Muscle of leg (tissue), 3 donors: ENCODE measurements at regions not wholly inside any gene's neighbourhood (a gene's known extent, or its start where the extent isn't known, plus 50 kb on each side); places are given as distances from the start of the nearest gene placed in this dataset.

Experiments used
- DNase-seq: peaks from one replicate; pipeline ENCODE4 v3.0.0; 2013
- H3K27ac ChIP-seq: one replicate; pipeline ENCODE4 v1.5.1; 2013; ENCODE audit warnings: mild to moderate bottlenecking, low read length, control low read depth
- H3K27me3 ChIP-seq: one replicate; pipeline ENCODE4 v1.6.1; 2013; ENCODE audit warnings: low read length; ENCODE audit not compliant: control insufficient read depth, insufficient read depth
- H3K36me3 ChIP-seq: one replicate; pipeline ENCODE4 v1.6.1; 2013; ENCODE audit warnings: low read length; ENCODE audit not compliant: control insufficient read depth, insufficient read depth
- H3K4me1 ChIP-seq: one replicate; pipeline ENCODE4 v1.6.1; 2013; ENCODE audit warnings: low read length; ENCODE audit not compliant: control insufficient read depth, insufficient read depth
- H3K4me3 ChIP-seq: one replicate; pipeline ENCODE4 v1.5.1; 2013; ENCODE audit warnings: low read length, control low read depth
- H3K9me3 ChIP-seq: replicated peaks from 2 replicates; pipeline ENCODE4 v1.6.1; 2013; ENCODE audit warnings: low read depth, low read length; ENCODE audit not compliant: control insufficient read depth
- WGBS: methylation state at CpG from one replicate; pipeline ENCODE4 v1.1.5; 2013; ENCODE audit warnings: missing lambda C conversion rate; ENCODE audit not compliant: insufficient coverage; 5-methylcytosine and 5-hydroxymethylcytosine counted together

- no peak for DNase-seq
- H3K4me1 ChIP-seq: peaks cover 7% of the 10 kb centered on the region
- no peaks in the 10 kb centered on the region for H3K36me3 ChIP-seq
- WGBS: 82% methylated on average over 8 of the region's 10 CpGs
- H3K27ac ChIP-seq: no peak overlapping the region
- H3K9me3 ChIP-seq: no peaks in the 10 kb centered on the region
- H3K27me3 ChIP-seq: no peaks in the 10 kb centered on the region
- no peak overlapping the region for H3K4me3 ChIP-seq
Observed at GRCh38 chr2:239673641-239674040, 272.8 kb upstream of the HDAC4 start.

DNA sequence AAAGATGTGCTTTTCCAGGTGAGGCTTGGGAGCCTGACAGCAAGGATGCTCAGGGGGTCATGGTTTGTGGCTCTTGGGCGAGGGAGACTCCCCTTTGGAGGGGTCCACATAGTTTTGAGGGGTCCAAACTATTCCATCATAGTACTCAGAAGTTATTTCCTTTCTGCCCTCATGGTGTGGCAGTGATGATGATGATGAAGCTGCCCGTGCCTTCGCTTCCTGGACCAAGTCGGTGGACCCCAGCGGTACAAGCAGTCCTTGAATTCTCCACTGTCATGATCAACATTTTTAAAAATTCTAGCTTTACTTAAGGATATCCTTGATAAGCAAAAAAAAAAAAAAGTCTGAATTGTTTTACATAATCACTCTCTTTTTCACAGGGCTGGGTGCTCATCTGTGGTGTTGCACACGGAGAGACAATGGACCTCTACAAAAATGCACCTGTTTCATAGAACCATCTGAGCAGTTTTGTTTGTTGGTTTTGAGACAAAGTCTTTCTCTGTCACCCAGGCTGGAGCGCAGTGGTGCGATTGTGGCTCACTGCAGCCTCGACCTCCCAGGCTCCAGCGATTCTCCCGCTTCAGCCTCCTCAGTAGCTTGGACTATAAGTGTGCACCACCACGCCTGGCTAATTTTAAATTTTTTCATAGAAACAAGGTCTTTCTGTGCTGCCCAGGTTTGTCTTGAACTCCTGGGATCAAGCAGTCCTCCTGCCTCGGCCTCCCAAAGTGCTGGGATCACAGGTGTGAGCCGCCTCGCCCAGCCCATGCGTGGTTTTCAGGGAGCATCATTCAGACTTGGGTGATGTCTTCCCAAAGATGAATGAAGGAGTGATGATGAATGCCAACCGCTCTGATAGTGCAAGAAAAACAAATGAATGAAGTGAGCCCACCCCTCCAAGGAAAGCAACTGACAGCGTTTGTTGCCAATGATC lies 271.4 kb upstream of the HDAC4 start:
- DNase-seq: no peak
- Histone ChIP-seq H3K27me3 (no peaks in the 10 kb centered on the region), H3K27ac (no peak overlapping the region), H3K36me3 (no peaks in the 10 kb centered on the region), H3K4me1 (peaks cover 7% of the 10 kb centered on the region), H3K4me3 (no peak overlapping the region), H3K9me3 (no peaks in the 10 kb centered on the region)
- WGBS: 94% methylated on average over 10 of the region's 18 CpGs

GRCh38 chr2:239671471-239671870 lies 270.7 kb upstream of the HDAC4 start:
- Histone ChIP-seq H3K4me3 (no peak overlapping the region), H3K27ac (no peak overlapping the region), H3K27me3 (peaks cover 2% of the 10 kb centered on the region), H3K36me3 (no peaks in the 10 kb centered on the region), H3K9me3 (no peaks in the 10 kb centered on the region), H3K4me1 (peaks cover 7% of the 10 kb centered on the region)
- DNase-seq: no peak
- 86% methylated on average over 4 of the region's 10 CpGs for WGBS

- Histone ChIP-seq H3K36me3 (no peaks in the 10 kb centered on the region), H3K9me3 (no peaks in the 10 kb centered on the region), H3K4me3 (no peak overlapping the region), H3K27ac (no peak overlapping the region), H3K27me3 (peaks cover 3% of the 10 kb centered on the region), H3K4me1 (peaks cover 4% of the 10 kb centered on the region)
- no peak for DNase-seq
- 80% methylated on average over 2 of the region's 7 CpGs for WGBS
Observed at GRCh38 chr2:239670463-239671120, 269.8 kb upstream of the HDAC4 start.

GRCh38 chr2:239669899-239670460 lies 269.2 kb upstream of the HDAC4 start:
- no peaks in the 10 kb centered on the region for H3K36me3 ChIP-seq
- no peak overlapping the region for H3K4me3 ChIP-seq
- H3K9me3 ChIP-seq: no peaks in the 10 kb centered on the region
- no peak overlapping the region for H3K27ac ChIP-seq
- no peak for DNase-seq
- peaks cover 4% of the 10 kb centered on the region for H3K4me1 ChIP-seq
- WGBS: 83% methylated on average over 15 of the region's 17 CpGs
- peaks cover 3% of the 10 kb centered on the region for H3K27me3 ChIP-seq

GRCh38 chr2:239669181-239669898 lies 268.5 kb upstream of the HDAC4 start:
- peaks cover 4% of the 10 kb centered on the region for H3K4me1 ChIP-seq
- 72% methylated on average over 9 of the region's 9 CpGs for WGBS
- H3K27ac ChIP-seq: no peak overlapping the region

DNA sequence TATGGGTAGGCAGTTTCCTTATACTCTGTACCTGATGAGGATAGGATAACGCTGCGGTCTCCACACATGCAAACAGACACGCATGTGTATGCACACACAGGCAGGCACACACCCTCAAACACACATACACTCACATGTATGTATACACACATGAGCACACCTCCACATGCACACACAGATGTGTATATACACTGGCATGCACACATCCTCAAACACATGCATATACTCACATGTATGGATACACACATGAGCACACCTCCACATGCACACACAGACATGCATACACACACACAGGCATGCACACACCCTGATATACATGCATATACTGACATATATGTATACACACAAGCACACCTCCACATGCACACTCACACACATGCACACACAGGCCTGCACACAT lies 267.8 kb upstream of the HDAC4 start:
- H3K36me3 ChIP-seq: no peaks in the 10 kb centered on the region
- H3K27ac ChIP-seq: no peak overlapping the region
- no peak for DNase-seq
- 100% methylated on average over 1 of the region's 3 CpGs for WGBS
- H3K4me1 ChIP-seq: peaks cover 2% of the 10 kb centered on the region
- no peaks in the 10 kb centered on the region for H3K9me3 ChIP-seq
- H3K27me3 ChIP-seq: peaks cover 3% of the 10 kb centered on the region
- no peak overlapping the region for H3K4me3 ChIP-seq

More at GRCh38 chr2:239669181-239669898, 268.5 kb upstream of the HDAC4 start:
- Histone ChIP-seq H3K4me3 (no peak overlapping the region), H3K9me3 (no peaks in the 10 kb centered on the region), H3K36me3 (no peaks in the 10 kb centered on the region), H3K27me3 (peaks cover 3% of the 10 kb centered on the region)
- no peak for DNase-seq

DNA sequence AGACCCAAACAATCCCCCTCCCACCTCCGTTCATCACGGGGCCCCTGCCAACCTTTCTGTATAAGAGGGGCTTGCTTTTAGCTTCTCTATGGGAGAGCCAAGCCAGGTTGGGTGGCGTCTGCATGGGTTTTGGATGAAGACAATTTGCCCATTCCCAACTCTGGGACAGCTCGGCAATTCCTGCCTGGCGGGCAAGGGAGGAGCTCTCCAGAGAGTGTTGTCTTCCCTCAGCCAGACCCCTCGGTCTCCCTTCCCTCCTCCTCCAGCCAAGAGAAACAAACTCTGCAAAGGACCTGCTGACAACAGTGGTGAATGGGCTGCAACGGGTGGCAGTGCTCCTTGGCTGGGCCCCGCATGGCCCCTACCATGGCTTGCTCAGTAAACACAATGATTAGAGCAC lies 267.2 kb upstream of the HDAC4 start:
- no peak overlapping the region for H3K27ac ChIP-seq
- WGBS: 77% methylated on average over 6 of the region's 8 CpGs

GRCh38 chr2:239667431-239667985 lies 266.7 kb upstream of the HDAC4 start:
- Histone ChIP-seq H3K36me3 (no peaks in the 10 kb centered on the region), H3K27me3 (peaks cover 3% of the 10 kb centered on the region), H3K9me3 (no peaks in the 10 kb centered on the region), H3K4me3 (no peak overlapping the region), H3K27ac (no peak overlapping the region), H3K4me1 (no peaks in the 10 kb centered on the region)
- 87% methylated on average over 3 of the region's 10 CpGs for whole genome bisulfite sequencing
- no peak for DNase-seq

More for the DNA sequence above, 267.2 kb upstream of the HDAC4 start:
- Histone ChIP-seq H3K36me3 (no peaks in the 10 kb centered on the region), H3K4me3 (no peak overlapping the region), H3K9me3 (no peaks in the 10 kb centered on the region), H3K4me1 (no peaks in the 10 kb centered on the region), H3K27me3 (peaks cover 3% of the 10 kb centered on the region)
- no peak for DNase-seq
